Amniotic stem cell (primary cell): ENCODE measurements at regions not wholly inside any gene's neighbourhood (a gene's known extent, or its start where the extent isn't known, plus 50 kb on each side); places are given as distances from the start of the nearest gene placed in this dataset.
"Not testable (repeated sequence)": the region's sequence is repeated elsewhere in the genome, so short reads cannot be mapped to it uniquely, and the experiment has no call there.

Source experiments
- DNase-seq: peaks from one replicate; lab custom pipeline; 2025; lab: John Stamatoyannopoulos, UW

- no peak for DNase-seq
Observed at GRCh38 chr6:120496661-120497060, 837.6 kb downstream of the TBC1D32 start.

- no peak for DNase-seq
Observed at GRCh38 chr6:120493505-120493904, 840.8 kb downstream of the TBC1D32 start.

GRCh38 chr6:120489941-120490340 lies 844.3 kb downstream of the TBC1D32 start:
- DNase-seq: no peak

GRCh38 chr6:120484146-120484545 lies 850.1 kb downstream of the TBC1D32 start:
- DNase-seq: no peak

- no peak for DNase-seq
Observed at GRCh38 chr6:120478650-120479049, 855.6 kb downstream of the TBC1D32 start.

GRCh38 chr6:120473804-120474203 lies 860.5 kb downstream of the TBC1D32 start:
- no peak for DNase-seq

- no peak for DNase-seq
Observed at GRCh38 chr6:120468486-120468885, 865.8 kb downstream of the TBC1D32 start.

- DNase-seq: no peak
Observed at GRCh38 chr6:120451508-120451907, 882.8 kb downstream of the TBC1D32 start.

GRCh38 chr6:120447605-120448004 lies 886.7 kb downstream of the TBC1D32 start:
- DNase-seq: no peak

- DNase-seq: not testable (repeated sequence)
Observed at GRCh38 chr6:120432840-120433239, 901.4 kb downstream of the TBC1D32 start.

- no peak for DNase-seq
Observed at GRCh38 chr6:120431841-120432240, 902.4 kb downstream of the TBC1D32 start.

- no peak for DNase-seq
Observed at GRCh38 chr6:120411394-120411793, 922.9 kb downstream of the TBC1D32 start.

GRCh38 chr6:120410586-120410985 lies 923.7 kb downstream of the TBC1D32 start:
- DNase-seq: no peak

- DNase-seq: no peak
Observed at GRCh38 chr6:120407696-120408095, 926.6 kb downstream of the TBC1D32 start.

GRCh38 chr6:120405947-120406346 lies 928.3 kb downstream of the TBC1D32 start:
- no peak for DNase-seq

GRCh38 chr6:120395784-120396183 lies 938.5 kb downstream of the TBC1D32 start:
- no peak for DNase-seq

GRCh38 chr6:120395330-120395729 lies 939.0 kb downstream of the TBC1D32 start:
- DNase-seq: no peak

GRCh38 chr6:120392941-120393340 lies 941.3 kb downstream of the TBC1D32 start:
- DNase-seq: no peak

- no peak for DNase-seq
Observed at GRCh38 chr6:120384671-120385070, 949.6 kb downstream of the TBC1D32 start.

- no peak for DNase-seq
Observed at GRCh38 chr6:120383681-120384080, 950.6 kb downstream of the TBC1D32 start.

- DNase-seq: no peak
Observed at GRCh38 chr6:120378582-120379220, 955.6 kb downstream of the TBC1D32 start.

- no peak for DNase-seq
Observed at GRCh38 chr6:120373185-120373584, 961.1 kb downstream of the TBC1D32 start.

- no peak for DNase-seq
Observed at GRCh38 chr6:120363429-120363828, 970.9 kb downstream of the TBC1D32 start.

- not testable (repeated sequence) for DNase-seq
Observed at GRCh38 chr6:120358535-120358934, 975.7 kb downstream of the TBC1D32 start.
